SU-DHL-6 (cell line): ENCODE measurements at regions not wholly inside any gene's neighbourhood (a gene's known extent, or its start where the extent isn't known, plus 50 kb on each side); places are given as distances from the start of the nearest gene placed in this dataset.

ENCODE experiments used
- EZH2phosphoT487 ChIP-seq: fragments of 200-600 bp; sonication (generic), shearing (Covaris generic); conservative IDR thresholded peaks from 2 replicates; pipeline ENCODE4 v1.6.1; 2018; ENCODE audit warnings: mild to moderate bottlenecking, antibody characterized with exemption, low read length, moderate library complexity, mixed read lengths
- TF ChIP-seq, protein P1 (sequence below): fragments of 200-600 bp; sonication (generic); IDR thresholded peaks from one replicate; pipeline ENCODE4 v1.5.1; 2017; ENCODE audit warnings: antibody characterized with exemption, mild to moderate bottlenecking, low read length, moderate library complexity; ENCODE audit not compliant: insufficient read depth, poor library complexity, severe bottlenecking

DNA sequence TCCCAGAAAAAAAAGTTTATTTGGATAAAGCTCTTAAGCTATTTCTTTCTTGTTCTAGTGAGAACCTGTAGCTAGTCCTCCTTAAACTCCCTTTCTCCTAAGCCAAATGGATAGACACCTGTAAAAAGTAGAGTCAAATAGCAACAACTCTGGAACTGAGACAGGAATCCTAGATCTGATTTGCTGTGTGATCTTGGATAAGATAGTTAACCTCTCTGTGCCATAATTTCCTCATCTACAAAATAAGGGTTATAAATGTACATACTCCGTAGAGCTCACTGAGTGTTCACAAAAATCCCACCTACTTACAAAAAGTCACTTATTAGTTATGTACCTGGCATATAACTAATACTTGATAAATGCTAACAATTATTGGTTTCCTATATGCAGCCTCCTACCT is 270.3 kb downstream of the ABCC12 start:
- TF ChIP-seq, protein P1, sequence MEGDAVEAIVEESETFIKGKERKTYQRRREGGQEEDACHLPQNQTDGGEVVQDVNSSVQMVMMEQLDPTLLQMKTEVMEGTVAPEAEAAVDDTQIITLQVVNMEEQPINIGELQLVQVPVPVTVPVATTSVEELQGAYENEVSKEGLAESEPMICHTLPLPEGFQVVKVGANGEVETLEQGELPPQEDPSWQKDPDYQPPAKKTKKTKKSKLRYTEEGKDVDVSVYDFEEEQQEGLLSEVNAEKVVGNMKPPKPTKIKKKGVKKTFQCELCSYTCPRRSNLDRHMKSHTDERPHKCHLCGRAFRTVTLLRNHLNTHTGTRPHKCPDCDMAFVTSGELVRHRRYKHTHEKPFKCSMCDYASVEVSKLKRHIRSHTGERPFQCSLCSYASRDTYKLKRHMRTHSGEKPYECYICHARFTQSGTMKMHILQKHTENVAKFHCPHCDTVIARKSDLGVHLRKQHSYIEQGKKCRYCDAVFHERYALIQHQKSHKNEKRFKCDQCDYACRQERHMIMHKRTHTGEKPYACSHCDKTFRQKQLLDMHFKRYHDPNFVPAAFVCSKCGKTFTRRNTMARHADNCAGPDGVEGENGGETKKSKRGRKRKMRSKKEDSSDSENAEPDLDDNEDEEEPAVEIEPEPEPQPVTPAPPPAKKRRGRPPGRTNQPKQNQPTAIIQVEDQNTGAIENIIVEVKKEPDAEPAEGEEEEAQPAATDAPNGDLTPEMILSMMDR = no peak
- TF ChIP-seq EZH2phosphoT487 = no peak
